ENCODE measurements at regions not wholly inside any gene's neighbourhood (a gene's known extent, or its start where the extent isn't known, plus 50 kb on each side); places are given as distances from the start of the nearest gene placed in this dataset.

DNA sequence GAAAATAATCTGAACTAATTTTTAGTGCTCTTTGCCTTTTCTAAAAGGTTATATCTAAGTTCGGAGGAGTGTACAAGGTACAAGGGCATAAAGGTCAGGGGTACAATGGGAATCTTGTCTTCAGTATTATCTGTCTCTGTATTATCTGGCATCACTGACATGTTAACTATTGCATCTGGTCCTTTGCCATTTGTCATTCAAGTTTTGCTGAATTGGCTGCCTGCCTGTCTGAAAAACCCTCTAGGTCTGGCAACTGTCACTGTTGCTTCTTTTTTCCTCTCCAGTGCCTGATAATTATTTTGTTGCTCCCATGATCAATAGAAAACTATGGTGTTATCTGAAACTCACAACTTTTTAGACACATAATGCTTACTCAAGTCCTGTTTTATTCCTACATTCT, 112.5 kb upstream of the STK26 start:
- no peak for FAIRE-seq

DNA sequence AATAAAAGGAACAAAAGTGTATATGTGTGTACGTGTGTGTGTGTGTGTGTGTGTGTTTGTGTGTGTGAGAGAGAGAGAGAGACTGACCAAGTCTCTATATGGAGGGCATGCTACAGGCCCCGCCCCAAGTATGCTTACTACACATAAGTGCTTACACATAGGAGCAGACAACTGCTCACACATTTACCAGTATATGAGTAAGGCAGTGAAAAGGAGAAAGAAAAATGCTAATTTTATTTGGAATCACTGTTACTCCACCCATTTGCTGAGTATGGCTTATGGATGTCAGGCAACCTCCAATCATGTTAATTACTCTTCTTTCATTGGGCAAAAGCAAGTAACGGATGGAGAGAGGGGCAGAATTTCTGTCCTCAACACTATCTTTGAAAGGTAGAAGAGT, 107.6 kb upstream of the STK26 start:
- no peak for FAIRE-seq

DNA sequence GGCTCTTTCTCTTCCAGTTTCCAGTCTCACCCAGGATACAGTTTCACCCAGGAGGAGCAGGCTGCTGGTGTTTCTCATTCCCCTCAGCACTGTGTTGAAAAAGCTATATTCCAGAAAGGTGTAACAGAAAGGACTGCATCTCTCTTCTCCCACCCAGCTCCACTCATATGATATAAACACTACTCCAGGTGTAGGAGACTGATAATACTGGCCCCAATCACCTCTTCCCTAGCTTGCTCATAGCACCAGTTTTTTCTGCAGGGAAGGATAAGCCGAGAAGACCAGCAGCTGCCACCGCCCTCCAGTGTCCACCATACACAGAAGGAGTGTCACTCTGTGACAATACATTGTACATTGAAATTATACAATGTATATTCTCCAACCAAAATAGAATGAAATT, 105.5 kb upstream of the STK26 start:
- FAIRE-seq: no peak

DNA sequence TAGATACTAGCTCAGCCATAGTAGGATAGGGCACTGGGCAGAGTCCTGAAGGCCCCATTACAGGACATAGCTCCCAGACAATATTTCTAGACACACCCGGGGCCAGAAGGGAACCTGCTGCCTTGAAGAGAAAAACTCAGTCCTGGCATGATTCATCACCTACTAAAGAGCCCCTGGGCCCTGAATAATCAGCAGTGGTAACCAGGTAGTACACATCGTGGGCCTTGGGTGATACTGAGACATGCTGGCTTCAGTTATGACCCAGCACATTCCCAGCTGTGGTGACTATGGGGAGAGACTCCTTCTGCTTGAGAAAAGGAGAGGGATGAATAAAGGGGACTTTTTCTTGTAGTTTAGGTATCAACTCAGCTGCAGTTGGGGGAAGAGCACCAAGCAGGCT, 104.3 kb upstream of the STK26 start:
- FAIRE-seq: no peak

DNA sequence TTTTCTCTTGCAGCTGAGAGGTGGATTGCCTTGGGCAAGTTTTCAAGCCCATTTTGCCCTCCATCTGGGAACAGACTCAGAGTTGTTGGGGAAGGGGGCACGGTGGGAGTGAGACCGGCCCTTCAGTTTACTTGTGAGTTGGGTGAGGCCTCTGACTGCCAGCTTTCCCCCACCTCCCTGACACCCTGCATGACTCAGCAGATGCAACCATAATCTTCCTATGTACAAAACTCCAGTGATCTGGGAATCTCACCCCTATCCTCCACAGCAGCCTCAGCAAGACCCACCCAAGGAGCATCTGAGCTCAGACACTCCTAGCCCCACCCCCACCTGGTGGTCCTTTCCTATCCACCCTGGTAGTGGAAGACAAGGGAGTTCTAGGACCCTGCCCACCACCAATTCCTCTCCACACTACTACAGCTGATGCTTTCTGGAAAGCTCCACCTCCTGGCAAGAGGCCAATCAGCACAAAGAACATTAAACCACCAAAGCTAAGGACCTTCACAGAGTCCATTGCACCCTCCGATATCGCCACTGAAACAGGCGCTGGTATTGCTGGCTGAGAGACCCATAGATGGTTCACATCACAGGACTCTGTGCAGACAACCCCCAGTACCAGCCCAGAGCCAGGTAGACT, 99.4 kb upstream of the STK26 start:
- no peak for FAIRE-seq

DNA sequence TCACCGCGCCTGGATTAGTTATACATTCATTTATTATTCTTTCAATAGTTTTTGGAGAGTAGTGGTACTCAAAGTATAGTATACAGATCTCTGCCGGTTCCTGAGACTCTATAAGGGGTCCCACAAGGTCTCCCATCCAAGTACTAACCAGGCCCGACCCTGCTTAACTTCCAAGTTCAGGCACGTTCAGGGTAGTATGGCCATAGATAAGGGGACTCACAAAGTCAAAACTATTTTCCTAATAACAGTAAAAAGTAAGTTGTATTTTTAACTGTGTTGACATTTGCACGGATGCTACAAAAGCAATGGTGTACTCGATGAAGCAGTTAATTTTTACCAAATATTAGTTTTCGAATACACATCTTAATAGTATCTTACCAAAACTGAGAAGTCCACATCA, 84.4 kb upstream of the STK26 start:
- FAIRE-seq: no peak

DNA sequence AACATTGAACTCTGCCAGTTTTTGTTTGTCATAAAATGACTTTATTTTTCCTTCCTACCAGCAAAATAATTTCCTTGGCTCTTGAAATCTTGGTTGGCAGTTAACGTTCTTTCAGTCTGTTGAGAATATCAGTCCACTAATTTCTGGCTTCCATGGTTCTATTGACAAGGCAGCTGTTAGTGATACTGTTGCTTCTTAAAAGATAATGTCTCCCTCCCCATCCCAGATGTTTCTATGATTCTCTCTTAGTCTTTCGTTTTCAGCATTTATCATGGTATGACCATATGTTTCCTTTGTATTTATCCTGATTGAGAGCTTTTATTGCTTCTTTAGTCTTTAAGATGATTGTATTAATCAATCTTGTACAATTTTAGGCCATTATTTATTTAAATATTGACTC, 81.1 kb upstream of the STK26 start:
- no peak for FAIRE-seq

DNA sequence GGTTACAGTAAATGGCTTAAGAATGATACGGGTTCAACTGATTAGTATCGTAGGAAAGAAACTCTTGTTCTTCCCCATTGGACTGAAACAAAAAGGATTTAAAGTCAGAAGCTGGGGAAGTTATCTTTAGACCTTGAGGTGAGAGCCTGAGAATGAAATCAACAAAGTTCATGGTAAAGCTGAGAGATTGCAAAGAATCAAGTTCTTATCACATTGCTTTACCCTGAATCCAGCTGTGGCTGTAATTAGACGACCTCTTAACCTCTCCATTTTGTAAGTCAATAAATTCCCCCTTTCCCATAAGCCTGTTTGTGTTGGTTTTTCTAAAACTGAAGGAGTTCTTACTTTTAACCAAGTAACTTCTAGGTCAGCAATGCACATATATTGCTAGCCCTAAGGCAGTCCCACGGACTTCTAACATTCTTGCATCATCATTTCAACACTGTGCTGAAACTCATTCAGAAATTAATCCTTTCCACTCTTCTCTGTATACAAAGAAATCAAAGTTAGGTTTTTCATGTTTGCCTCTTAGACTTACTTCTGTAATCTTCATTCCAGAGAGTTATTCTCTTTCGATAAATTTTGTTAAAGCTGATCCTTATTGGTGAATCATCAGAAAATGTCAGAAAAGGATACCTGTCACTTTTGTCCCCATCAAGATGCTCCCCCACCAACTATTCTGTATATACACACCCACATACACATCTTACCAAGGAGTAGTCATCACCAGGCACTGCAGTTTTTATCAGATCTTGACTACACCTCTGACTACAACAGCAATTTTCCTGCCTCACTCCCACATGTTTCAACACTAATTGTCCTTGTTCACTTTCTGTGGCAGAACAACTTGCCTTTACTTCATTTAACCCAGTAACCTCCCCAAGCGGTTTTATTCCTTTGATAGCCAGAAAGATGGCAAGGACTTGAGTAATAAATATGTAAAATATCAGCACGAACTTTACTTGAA, 77.9 kb upstream of the STK26 start:
- FAIRE-seq: no peak

DNA sequence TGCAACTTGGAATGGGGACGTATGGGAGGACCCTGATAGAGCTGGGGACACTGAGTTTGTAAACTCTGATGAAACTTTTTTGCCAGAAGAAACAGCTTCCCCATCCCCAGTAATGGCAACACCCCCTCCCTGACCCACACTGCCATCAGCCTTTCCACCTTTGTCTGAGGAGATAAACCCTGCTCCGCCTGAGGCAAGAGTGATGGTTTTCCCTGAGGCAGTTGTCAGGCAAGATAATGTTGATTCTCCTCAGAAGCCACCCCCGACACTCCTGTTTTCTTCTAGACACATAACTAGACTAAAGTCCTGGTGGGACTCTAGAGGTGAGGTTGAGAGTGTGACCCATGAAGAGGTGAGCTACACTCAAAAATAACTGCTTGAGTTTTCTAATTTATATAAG, 71.9 kb upstream of the STK26 start:
- FAIRE-seq: no peak

DNA sequence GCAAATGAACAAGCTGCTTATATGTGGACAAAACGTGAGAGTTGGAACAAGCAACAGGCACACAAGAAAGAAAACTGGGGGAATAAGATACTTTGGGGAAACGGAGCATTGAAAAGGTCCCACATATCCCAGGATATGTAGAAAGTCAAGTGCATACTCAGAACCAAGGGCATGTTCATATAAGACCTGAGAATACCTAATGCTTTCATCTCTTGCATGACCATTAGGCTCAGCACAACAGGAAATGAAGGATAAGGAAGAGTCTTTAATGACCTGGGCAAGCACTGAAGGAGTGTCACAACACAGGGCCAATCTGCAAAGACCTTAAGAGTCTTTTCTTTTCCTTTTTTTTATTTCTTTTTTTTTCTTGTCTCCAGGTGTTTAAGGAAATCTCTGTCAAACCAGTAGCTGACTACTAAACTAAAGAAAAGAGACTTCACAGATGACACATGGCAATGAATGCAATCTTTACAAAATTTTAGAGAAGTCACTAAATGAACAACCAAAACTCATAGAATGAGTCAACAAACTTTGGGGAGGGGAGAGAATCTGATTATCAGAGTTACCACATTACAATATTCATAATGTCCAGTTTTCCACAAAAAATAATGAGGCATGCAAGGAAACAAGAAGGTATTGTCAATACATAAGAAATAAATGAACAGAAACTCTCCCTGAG, 67.9 kb upstream of the STK26 start:
- FAIRE-seq: no peak

DNA sequence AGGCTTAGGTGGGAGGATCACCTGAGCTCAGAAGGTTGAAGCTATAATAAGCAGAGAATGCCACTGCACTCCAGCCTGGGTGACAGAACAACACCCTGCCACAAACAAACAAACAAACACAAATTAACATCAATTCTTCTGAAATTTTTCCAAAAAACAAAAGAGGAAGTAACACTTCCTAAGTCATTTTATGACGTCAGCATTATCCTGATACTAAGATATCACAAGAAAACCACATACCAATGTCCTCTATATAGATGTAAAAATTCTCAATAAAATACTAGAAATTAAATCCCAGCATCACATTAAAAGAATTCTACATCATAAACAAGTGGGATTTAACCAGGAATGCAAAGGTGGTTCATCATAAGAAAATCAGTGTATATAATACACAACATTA, 64.4 kb upstream of the STK26 start:
- FAIRE-seq: no peak

DNA sequence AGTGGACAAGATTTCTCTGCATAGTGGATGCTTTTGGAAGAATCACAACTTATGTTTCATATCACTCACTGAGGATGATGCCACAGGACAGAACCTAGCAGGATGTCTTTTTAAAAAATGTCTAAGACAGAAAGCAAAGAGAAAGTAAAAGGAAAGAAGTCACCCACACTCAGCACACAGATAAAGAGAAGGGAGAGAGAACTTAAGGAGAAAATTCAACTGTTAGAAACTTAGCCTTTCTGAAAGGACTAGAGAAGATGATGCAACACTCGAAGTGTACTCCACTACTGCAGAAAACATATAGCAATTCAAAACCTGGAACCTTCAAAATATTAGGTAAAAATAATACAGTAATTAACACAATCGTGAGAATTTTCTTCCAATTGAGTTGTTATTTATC, 52.8 kb upstream of the STK26 start:
- no peak for FAIRE-seq
